Middle frontal gyrus (tissue), 1 donor: ENCODE measurements at regions not wholly inside any gene's neighbourhood (a gene's known extent, or its start where the extent isn't known, plus 50 kb on each side); places are given as distances from the start of the nearest gene placed in this dataset.
"Not testable (repeated sequence)": the region's sequence is repeated elsewhere in the genome, so short reads cannot be mapped to it uniquely, and the experiment has no call there.

Source experiments
- DNase-seq: peaks from one replicate; pipeline ENCODE4 v3.0.0-alpha.2; 2015; ENCODE audit warnings: low spot score; ENCODE audit errors: extremely low spot score

- no peak for DNase-seq
Observed at GRCh38 chr2:187679454-187679853, 125.2 kb upstream of the TFPI start.

DNA sequence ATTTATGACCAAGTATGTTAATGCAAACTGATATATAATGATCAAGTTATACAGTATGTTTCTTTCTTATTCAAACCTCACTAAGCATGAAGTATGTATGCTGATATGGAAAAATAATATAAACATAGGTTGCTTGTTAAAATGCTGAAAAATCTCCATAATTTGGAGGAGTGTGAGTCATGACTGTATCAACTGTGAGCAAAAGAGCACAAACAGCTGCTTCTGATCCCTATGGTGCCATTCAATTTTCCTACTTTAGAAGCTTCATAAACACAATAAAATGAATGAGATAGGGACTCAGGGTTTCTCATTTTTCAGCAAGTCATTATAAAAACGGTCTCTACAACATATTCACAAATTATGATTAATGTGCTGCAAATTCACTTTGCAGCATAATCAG is 129.9 kb upstream of the TFPI start:
- no peak for DNase-seq

- no peak for DNase-seq
Observed at GRCh38 chr2:187686416-187687024, 132.3 kb upstream of the TFPI start.

DNA sequence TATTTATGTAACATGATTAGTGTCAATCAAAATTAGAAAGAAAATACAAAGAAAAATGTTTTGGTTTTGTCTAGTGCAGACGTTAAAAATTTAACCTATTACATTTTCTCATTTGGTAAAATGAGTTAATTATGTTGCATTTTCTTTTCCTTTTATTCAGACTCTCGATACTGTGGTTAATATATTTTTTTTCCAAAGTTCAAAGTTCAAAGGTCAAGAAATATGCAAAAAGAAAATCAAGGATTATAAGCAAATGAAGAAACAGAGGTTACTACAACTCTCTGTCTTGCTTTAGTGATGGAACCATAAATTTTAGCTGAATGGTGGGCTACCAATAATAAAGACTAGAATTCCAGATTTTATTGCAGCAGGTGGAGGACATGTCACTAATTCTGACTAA is 133.3 kb upstream of the TFPI start:
- DNase-seq = no peak

GRCh38 chr2:187689372-187689771 is 135.1 kb upstream of the TFPI start:
- no peak for DNase-seq

GRCh38 chr2:187693923-187694322 is 139.7 kb upstream of the TFPI start:
- no peak for DNase-seq

DNA sequence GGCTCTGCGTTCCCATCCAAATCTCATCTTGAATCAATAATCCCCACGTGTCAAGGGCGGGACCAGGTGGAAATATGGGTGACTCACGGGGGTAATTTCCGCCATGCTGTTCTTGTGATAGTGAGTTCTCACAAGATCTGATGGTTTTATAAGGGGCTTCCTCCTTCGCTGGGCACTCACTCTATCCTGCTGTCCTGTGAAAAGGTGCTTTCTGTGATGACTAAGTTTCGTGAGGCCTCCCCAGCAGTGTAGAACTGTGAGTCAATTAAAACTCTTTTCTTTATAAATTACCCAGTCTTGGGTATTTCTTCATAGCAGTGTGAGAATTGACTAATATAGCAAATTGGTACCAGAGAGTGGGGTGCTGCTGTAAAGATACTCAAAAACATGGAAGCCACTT is 142.4 kb upstream of the TFPI start:
- not testable (repeated sequence) for DNase-seq

- no peak for DNase-seq
Observed at GRCh38 chr2:187698374-187699110, 144.3 kb upstream of the TFPI start.

GRCh38 chr2:187702157-187702556 is 147.9 kb upstream of the TFPI start:
- DNase-seq = no peak

GRCh38 chr2:187708272-187708671 is 154.0 kb upstream of the TFPI start:
- DNase-seq = no peak

GRCh38 chr2:187709065-187709464 is 154.8 kb upstream of the TFPI start:
- DNase-seq = no peak

GRCh38 chr2:187710791-187711521 is 156.7 kb upstream of the TFPI start:
- no peak for DNase-seq

GRCh38 chr2:187715590-187715989 is 161.4 kb upstream of the TFPI start:
- DNase-seq = no peak

- no peak for DNase-seq
Observed at GRCh38 chr2:187716301-187716700, 162.1 kb upstream of the TFPI start.

DNA sequence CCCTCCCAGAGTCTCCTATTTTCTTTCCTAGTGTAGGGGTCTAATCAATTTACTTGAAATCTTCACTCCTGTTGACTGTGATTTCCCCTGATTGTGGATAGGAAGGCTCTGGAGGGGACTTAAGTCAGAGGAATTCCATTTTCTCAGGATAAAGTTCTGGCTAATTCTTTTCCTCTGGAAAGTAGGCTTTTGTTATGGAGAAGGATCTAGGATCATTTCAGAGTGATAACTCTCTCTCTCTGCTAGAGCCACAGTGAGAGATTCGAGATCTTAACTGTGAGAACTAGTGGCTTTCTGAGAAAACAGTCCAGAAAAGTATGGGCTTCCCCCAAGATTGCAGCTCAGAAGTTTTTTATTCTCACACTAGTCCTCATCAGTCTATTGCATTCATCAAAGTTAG is 163.9 kb upstream of the TFPI start:
- DNase-seq = no peak

GRCh38 chr2:187719510-187719909 is 165.3 kb upstream of the TFPI start:
- no peak for DNase-seq

DNA sequence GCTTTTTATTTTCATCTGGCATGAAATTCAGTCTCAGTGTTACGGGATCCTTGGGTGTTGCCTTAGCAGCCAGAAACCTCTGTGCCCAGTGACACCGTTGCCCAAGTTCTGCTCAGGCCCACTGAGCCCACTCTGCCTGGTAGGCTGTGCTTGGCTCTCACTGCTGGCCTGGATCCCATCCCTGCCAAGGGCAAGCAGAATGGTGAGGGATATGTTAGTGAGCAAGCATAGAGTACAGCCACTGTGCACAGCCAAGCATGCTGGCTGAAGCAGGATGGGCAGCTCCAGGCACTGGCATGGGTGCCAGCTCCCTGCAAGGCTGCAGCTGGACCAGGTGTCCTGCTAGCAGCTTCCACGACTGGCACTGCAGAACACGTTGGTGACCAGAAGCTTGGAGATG is 194.7 kb upstream of the TFPI start:
- DNase-seq = no peak

DNA sequence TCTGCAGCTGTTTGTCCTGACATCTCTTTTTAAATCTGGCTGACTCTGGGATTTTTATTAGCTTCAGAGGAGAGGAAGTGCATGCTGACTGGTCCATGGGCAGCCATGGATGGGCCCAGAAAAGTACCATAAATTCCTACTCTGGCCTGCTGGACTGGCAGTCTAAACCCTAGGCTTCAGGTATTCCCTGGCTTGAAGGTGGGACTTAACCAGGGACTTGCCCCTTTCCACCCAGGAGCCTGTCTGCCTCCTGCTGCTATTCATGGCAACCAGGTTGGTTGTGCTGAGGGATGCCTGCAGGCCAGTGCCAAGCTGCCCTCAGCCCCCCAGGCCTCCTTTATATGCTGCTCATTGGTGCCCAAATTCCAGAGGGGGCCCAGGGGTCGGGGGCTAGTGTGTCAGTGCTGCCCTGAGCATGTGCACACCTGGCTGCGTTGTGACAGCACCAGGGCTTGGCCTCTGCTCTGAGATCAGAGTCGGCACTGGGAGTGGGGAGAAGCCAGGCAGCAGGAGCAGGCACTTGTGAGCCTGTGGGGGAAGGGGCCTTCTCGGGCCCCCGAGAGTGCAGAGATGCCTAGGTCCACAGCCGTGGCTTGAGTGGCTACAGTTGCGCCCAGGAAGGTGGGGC is 195.7 kb upstream of the TFPI start:
- DNase-seq = no peak

DNA sequence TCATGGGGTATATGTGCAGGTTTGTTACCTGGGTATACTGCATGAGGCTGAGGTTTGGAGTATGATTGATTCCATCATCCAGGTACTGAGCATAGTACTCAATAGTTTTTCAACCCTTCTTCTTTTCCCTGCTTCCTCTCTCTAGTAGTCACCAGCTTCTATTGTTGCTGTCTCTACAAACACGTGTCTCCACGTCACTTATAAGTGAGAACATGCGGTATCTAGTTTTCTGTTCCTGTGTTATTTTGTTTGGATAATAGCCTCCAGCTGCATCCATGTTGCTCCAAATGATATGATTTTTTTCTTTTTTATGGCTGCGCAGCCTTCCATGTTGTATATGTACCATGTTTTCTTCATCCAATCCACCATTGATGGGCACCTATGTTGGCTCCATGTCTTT is 214.8 kb upstream of the TFPI start:
- DNase-seq = no peak

GRCh38 chr2:187769437-187769836 is 215.2 kb upstream of the TFPI start:
- no peak for DNase-seq

DNA sequence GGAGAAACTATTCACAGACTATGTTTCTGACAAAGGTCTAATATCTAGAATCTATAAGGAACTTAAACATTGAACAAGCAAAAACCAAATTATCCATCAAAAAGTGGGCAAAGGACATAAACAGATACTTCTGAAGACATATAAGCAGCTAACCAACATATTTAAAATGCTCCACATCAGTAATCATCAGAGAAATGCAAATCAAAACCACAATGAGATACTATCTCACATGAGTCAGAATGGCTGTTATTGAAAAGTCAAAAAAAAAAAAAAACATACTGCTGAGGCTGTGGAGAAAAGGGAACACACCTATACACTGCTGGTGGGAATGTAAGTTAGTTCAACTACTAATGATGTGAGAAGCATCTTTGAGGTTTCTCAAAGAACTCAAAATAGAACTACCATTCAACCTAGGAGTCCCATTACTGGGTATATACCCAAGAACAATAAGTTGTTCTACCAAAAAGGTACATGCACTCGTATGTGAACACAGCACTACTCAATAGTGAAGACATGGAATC is 220.4 kb upstream of the TFPI start:
- DNase-seq = no peak

DNA sequence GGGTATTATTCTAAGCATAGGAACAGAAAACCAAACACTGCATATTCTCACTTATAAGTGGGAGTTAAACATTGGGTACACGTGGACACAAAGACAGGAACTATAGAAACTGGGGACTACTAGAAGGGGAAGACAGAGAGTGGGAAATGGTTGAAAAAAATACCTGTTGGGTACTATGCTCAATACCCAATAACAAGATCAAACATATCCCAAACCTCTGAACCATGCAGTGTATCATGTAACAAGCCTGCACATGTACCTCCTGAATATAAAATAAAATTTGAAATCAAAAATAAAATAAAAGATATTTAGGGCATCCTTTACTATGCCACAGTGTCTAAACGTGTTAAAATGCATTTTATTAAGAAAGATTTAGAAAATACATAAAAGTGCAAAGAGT is 221.0 kb upstream of the TFPI start:
- DNase-seq = no peak
